Neural progenitor cell (in vitro differentiated cells): ENCODE measurements at regions not wholly inside any gene's neighbourhood (a gene's known extent, or its start where the extent isn't known, plus 50 kb on each side); places are given as distances from the start of the nearest gene placed in this dataset.
A peak's percentile ranks its signal among the peaks of the same experiment; 100 is the strongest.

Experiments
- EZH2 ChIP-seq: fragments of 200-600 bp; sonication (generic); IDR thresholded peaks from 2 replicates; pipeline ENCODE4 v1.6.1; 2017; ENCODE audit warnings: antibody characterized with exemption, mild to moderate bottlenecking, moderate library complexity
- TF ChIP-seq, protein P1 (sequence below): fragments of 200-600 bp; sonication (generic); IDR thresholded peaks from 2 replicates; pipeline ENCODE4 v1.5.1; 2017; ENCODE audit warnings: antibody characterized with exemption, mild to moderate bottlenecking

DNA sequence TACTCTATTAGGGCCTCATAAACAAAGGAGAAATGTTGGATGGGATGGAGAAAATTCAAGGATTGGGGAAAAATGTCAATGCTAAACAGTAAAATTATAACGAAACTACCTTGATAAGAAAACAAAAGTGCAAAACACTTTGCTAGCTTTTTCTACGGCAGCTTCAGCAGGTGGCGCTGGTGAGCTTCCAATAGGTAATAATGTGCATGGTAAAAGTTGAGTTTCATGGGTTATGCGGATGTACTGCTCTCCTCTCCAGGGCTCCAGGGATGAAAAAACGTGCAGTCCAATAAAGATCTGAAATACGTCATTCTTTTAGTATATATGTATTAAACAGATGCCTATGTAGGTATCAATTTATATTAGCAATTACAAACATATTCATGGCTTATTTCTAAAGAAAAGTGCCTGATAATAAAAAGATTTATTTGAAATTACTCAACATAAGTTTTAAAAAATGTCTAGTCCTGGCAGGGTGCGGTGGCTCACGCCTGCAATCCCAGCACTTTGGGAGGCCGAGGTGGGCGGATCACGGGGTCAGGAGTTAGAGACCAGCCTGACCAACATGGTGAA, 239.6 kb downstream of the GRXCR1 start:
- TF ChIP-seq, protein P1, sequence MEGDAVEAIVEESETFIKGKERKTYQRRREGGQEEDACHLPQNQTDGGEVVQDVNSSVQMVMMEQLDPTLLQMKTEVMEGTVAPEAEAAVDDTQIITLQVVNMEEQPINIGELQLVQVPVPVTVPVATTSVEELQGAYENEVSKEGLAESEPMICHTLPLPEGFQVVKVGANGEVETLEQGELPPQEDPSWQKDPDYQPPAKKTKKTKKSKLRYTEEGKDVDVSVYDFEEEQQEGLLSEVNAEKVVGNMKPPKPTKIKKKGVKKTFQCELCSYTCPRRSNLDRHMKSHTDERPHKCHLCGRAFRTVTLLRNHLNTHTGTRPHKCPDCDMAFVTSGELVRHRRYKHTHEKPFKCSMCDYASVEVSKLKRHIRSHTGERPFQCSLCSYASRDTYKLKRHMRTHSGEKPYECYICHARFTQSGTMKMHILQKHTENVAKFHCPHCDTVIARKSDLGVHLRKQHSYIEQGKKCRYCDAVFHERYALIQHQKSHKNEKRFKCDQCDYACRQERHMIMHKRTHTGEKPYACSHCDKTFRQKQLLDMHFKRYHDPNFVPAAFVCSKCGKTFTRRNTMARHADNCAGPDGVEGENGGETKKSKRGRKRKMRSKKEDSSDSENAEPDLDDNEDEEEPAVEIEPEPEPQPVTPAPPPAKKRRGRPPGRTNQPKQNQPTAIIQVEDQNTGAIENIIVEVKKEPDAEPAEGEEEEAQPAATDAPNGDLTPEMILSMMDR, result peak; percentile 97
- TF ChIP-seq EZH2, result no peak
